Spleen (tissue), 11 donors: ENCODE measurements at regions not wholly inside any gene's neighbourhood (a gene's known extent, or its start where the extent isn't known, plus 50 kb on each side); places are given as distances from the start of the nearest gene placed in this dataset.

ENCODE experiments used
- DNase-seq: peaks from one replicate; pipeline ENCODE4 v3.0.0-alpha.2; 2020
- H3K27ac ChIP-seq, 8 donors: fragments of 200-600 bp; sonication (generic) in 7 of 8; 1 replicate in 4 of 8; 2 replicates in 4 of 8; pipeline versions ENCODE4 v1.5.0 to v1.8.0; 2016 to 2021; ENCODE audit warnings: inconsistent platforms in 4 of 8, mild to moderate bottlenecking in 4 of 8, moderate library complexity in 1 of 8
- H3K27me3 ChIP-seq, 7 donors: fragments of 200-600 bp; sonication (generic) in 6 of 7; replicated peaks in 1 of 7; 1 replicate in 4 of 7; 2 replicates in 3 of 7; pipeline versions ENCODE4 v1.5.0 to v1.8.0; 2016 to 2021; ENCODE audit warnings: inconsistent platforms in 3 of 7, mild to moderate bottlenecking in 1 of 7
- H3K36me3 ChIP-seq, 6 donors: fragments of 200-600 bp; sonication (generic) in 5 of 6; 1 replicate in 4 of 6; 2 replicates in 2 of 6; pipeline versions ENCODE4 v1.5.0 to v1.8.0; 2016 to 2021; ENCODE audit warnings: inconsistent platforms in 2 of 6
- H3K4me1 ChIP-seq, 6 donors: fragments of 200-600 bp; sonication (generic) in 5 of 6; 1 replicate in 3 of 6; 2 replicates in 3 of 6; pipeline versions ENCODE4 v1.5.0 to v1.8.0; 2016 to 2021; ENCODE audit warnings: inconsistent platforms in 3 of 6
- H3K4me3 ChIP-seq, 8 donors: fragments of 200-600 bp; sonication (generic) in 7 of 8; 1 replicate in 4 of 8; 2 replicates in 4 of 8; pipeline versions ENCODE4 v1.5.0 to v1.8.0; 2016 to 2021; ENCODE audit warnings: inconsistent platforms in 4 of 8, mild to moderate bottlenecking in 4 of 8, moderate library complexity in 2 of 8
- H3K9me3 ChIP-seq, 8 donors: fragments of 200-600 bp; sonication (generic) in 7 of 8; 1 replicate in 4 of 8; 2 replicates in 4 of 8; pipeline versions ENCODE4 v1.5.0 to v1.8.0; 2016 to 2021; ENCODE audit warnings: inconsistent platforms in 4 of 8
- CTCF ChIP-seq, 11 experiments: fragments of 200-600 bp in 7 of 11; fragments of 450-650 bp in 4 of 11; sonication (generic) in 4 of 11; IDR thresholded peaks in 8 of 11; conservative IDR thresholded peaks in 3 of 11; 1 replicate in 7 of 11; 2 replicates in 4 of 11; pipeline versions ENCODE4 v1.4.0 to v1.8.0; 2016 to 2021; ENCODE audit warnings: antibody characterized with exemption in 11 of 11, inconsistent platforms in 4 of 11, mild to moderate bottlenecking in 1 of 11
- POLR2A ChIP-seq, 3 donors: fragments of 450-650 bp; IDR thresholded peaks; one replicate each; pipeline ENCODE4 v1.5.1; 2017; ENCODE audit warnings: antibody characterized with exemption in 3 of 3, mild to moderate bottlenecking in 1 of 3
- POLR2AphosphoS5 ChIP-seq, 3 donors: sonication (generic); formaldehyde crosslinking; IDR thresholded peaks; one replicate each; pipeline ENCODE4 v1.5.1; 2017; ENCODE audit warnings: antibody characterized with exemption in 3 of 3
- WGBS, 5 donors: extraction: QIAGEN DNeasy Blood & Tissue Kit in 3 of 5; methylation state at CpG; one replicate each; pipeline versions ENCODE4 v1.1.5 to v1.1.7; 2013 to 2018; 5-methylcytosine and 5-hydroxymethylcytosine counted together
- intact Hi-C: fragments of 100-400 bp; cut with DNase I; formaldehyde crosslinking; loops from one replicate; pipeline ENCODE4 v1.15.0; 2023; ENCODE audit warnings: low total_unique reads
- donor health status: healthy with polysubstance abuse.
- donor health status: DM: no; HTN: no; CAD: no; lungs with moderate emphysema.
- donor health status: DM: no; HTN: no; CAD: no.
- donor health status: Bipolar disorder and iron deficiency.
- donor health status: healthy.
- donor health status: DM: no; HTN: no; CAD: no.
- donor health status: DM: yes; HTN: yes; CAD: no.

- no peak for DNase-seq
- Histone ChIP-seq H3K27ac (no peak overlapping the region), H3K4me3 (no peak overlapping the region), H3K27me3 (no peaks in the 10 kb centered on the region), H3K4me1 (no peaks in the 10 kb centered on the region), H3K9me3 (peaks cover 0 to 4% (median 0%) of the 10 kb centered on the region in 8 donors), H3K36me3 (no peaks in the 10 kb centered on the region)
- no peak for TF ChIP-seq POLR2AphosphoS5 (IDR thresholded peaks at IDR 0.05)
- TF ChIP-seq POLR2A (IDR thresholded peaks at IDR 0.05): no peak
- no peak for TF ChIP-seq CTCF (IDR thresholded peaks at IDR 0.05 in 8 of 11, conservative IDR thresholded peaks at IDR 0.05 in 3 of 11)
- intact Hi-C loops: no loop called here
- WGBS, 5 donors: 56 to 87% (median 81%) methylated on average over 2 of the region's 2 CpGs
These were observed 173.2 kb upstream of the ZNF804A start for GRCh38 chr2:184425083-184425482.

DNA sequence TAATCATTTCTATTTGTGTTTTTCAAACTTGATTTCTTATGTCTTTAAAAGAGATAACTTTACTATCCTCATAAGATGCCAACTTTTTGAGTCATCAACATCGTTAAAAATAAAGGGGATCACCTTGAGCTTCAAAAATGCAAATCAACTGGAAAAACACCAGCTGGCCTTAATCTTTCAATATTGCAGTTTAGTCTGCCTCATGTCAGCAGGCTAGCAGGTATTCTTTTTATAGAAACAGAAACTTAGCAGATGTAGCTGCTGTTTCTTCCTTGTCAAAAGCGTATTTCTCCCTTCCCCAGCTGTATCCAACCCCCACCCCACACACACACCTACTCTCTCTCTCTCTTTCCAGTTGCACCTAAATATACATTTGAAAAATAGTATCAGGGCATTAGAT, 154.1 kb upstream of the ZNF804A start:
- 52 to 69% (median 65%) methylated on average over 2 of the region's 2 CpGs for WGBS, 5 donors
- Histone ChIP-seq H3K27ac (no peak overlapping the region), H3K9me3 (no peaks in the 10 kb centered on the region), H3K36me3 (no peaks in the 10 kb centered on the region), H3K4me1 (no peaks in the 10 kb centered on the region), H3K4me3 (no peak overlapping the region), H3K27me3 (no peaks in the 10 kb centered on the region)
- intact Hi-C loops: no loop called here
- TF ChIP-seq POLR2A (IDR thresholded peaks at IDR 0.05) (no peak), CTCF (IDR thresholded peaks at IDR 0.05 in 8 of 11, conservative IDR thresholded peaks at IDR 0.05 in 3 of 11) (no peak), POLR2AphosphoS5 (IDR thresholded peaks at IDR 0.05) (no peak)
- DNase-seq: no peak

DNA sequence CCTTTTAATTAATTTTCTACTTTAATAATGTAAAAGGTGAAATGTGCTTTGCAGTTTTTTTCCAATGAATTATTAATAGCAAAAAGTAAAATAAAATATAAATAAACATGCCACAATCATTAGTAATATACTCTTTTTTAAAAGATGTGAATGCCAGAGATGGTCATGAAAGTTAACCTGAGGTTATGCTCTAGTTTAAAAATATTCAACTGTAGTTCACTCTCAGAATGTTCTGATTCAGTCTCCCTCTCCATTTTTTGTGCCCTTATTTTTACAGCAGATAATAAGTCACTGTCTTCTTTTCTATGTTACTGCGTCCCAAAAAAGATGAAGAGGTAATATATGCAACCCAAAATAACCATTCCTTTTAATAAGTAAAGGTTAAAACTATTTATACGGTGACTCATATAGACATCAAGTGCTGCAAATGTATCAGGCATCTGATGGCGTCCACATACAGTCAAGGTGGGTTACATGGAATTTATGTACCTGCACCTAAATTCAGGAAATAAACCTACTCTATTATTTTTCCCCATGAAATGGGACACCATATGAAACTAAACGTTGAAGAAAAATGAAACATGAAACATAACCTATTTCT, 153.6 kb upstream of the ZNF804A start:
- intact Hi-C loops: no loop called here
- no peak for TF ChIP-seq CTCF (IDR thresholded peaks at IDR 0.05 in 8 of 11, conservative IDR thresholded peaks at IDR 0.05 in 3 of 11)
- TF ChIP-seq POLR2AphosphoS5 (IDR thresholded peaks at IDR 0.05): no peak
- no peak for TF ChIP-seq POLR2A (IDR thresholded peaks at IDR 0.05)
- Histone ChIP-seq H3K4me3 (no peak overlapping the region), H3K36me3 (no peaks in the 10 kb centered on the region), H3K27ac (no peak overlapping the region), H3K27me3 (no peaks in the 10 kb centered on the region), H3K4me1 (no peaks in the 10 kb centered on the region), H3K9me3 (no peaks in the 10 kb centered on the region)
- WGBS, 5 donors: 74 to 84% (median 80%) methylated on average over 4 of the region's 4 CpGs
- DNase-seq: no peak

DNA sequence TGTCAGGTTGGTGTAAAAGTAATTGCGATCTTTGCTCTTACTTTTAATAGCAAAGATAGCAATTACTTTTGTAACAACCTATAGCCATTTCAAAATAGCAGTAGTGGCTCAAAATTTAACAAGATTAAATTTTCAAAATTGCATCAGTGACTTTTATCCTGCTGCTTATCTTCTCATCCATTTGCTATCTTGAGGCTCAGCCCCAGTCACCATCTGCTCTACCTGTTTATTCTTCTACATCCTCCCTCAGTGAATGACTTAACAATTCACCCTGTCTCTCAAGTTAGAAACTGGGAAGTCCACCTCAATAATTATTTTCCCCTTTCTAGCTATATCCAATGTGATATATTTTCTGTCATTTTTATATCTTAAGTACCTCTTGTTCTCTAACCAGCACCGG, 148.6 kb upstream of the ZNF804A start:
- no peaks in the 10 kb centered on the region for H3K27me3 ChIP-seq
- 84 to 93% (median 89%) methylated on average over 2 of the region's 2 CpGs for WGBS, 5 donors
- intact Hi-C loops: no loop called here
- no peak for DNase-seq
- H3K36me3 ChIP-seq: no peaks in the 10 kb centered on the region
- H3K4me3 ChIP-seq: no peak overlapping the region
- no peak overlapping the region for H3K27ac ChIP-seq
- H3K9me3 ChIP-seq: no peaks in the 10 kb centered on the region
- TF ChIP-seq POLR2A (IDR thresholded peaks at IDR 0.05) (no peak), CTCF (IDR thresholded peaks at IDR 0.05 in 8 of 11, conservative IDR thresholded peaks at IDR 0.05 in 3 of 11) (no peak), POLR2AphosphoS5 (IDR thresholded peaks at IDR 0.05) (no peak)
- H3K4me1 ChIP-seq: no peaks in the 10 kb centered on the region
